SIG-M5 treated with dmso at 0.1 percent for 504 hours (cell line): ENCODE measurements at regions not wholly inside any gene's neighbourhood (a gene's known extent, or its start where the extent isn't known, plus 50 kb on each side); places are given as distances from the start of the nearest gene placed in this dataset.

Experiments used
- DNase-seq: peaks from one replicate; lab custom pipeline; 2025; ENCODE audit not compliant: unreplicated experiment; lab: John Stamatoyannopoulos, UW

GRCh38 chr13:64293923-64294322 is 2878.3 kb upstream of the PCDH20 start:
- DNase-seq, result no peak

- DNase-seq, result no peak
Observed at GRCh38 chr13:64289702-64290101, 2874.1 kb upstream of the PCDH20 start.

- DNase-seq, result no peak
Observed at GRCh38 chr13:64283926-64284325, 2868.3 kb upstream of the PCDH20 start.

DNA sequence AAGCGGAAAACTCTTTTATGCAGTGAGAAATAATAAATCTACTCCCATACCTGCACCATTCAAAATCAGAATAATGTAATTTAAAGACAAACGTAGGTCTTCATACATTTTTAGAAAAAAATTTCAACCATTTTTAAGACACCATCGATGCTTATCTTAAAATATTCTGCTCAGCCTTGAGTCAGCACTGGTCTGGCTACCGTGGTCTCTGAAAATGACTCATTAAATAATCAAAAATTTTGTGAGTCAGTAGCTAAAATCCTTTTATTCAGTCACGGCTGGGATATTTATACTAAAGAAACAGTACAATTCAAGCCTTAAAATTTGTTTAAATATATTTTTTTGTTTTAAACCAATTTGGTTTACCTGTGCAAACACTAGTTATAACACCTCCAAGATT is 2862.8 kb upstream of the PCDH20 start:
- DNase-seq, result no peak

DNA sequence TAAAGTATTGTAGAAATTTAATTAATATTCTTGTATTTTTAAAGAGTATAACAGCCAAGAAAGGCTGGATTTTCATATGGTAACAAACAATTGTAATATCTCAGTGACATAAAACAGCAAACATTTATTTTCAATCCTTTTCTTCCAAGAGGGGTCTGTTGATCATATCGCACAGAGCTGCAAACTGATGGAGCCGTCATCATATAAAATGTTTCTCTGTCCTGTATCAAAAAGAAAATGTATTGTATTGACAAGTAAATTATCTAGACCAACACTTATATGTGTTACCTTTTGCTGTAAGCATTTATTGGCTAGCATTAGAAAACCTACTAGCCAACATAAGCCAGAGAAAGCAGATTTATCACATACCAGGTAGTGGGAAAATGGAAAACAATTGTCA is 2861.4 kb upstream of the PCDH20 start:
- no peak for DNase-seq

DNA sequence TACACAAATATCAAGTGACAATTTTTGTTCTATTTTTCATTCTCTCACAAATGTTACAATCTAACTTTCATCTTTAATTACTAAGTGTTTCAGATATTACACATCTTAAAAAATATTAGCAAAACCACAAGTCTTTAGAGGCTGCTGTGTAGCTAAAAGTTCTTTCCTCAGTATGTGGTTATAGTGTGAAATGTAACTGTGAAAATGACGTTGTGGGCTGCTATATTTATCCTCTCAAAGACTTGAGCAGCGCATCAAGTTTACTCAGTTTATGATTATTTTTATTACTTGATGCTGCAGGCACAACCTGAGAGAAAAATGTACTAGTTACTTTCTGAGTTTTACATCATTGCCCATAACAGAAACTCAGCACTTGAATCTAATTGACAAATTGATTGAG is 2860.6 kb upstream of the PCDH20 start:
- no peak for DNase-seq

- DNase-seq, result no peak
Observed at GRCh38 chr13:64274481-64275217, 2859.0 kb upstream of the PCDH20 start.

- DNase-seq, result no peak
Observed at GRCh38 chr13:64273780-64274179, 2858.1 kb upstream of the PCDH20 start.

DNA sequence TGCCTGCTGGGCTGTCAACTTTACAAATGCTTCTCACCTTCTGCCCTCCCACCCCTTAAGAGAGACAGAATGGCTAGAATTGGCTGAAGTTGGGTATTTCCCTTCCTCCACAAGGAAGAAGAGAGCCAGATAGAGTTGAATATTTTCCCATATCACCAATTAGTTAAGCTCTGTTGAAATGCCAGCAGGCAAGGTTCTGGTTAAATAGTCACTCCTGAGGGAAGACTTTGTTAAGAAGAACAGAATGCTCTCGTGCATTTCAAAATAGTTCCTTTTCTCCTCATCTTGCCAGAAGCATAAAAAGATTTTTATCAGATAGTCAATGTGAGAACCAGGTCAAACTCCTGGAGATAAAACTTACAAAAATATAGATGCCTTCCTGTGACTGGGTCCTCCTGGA is 2857.0 kb upstream of the PCDH20 start:
- DNase-seq, result no peak

DNA sequence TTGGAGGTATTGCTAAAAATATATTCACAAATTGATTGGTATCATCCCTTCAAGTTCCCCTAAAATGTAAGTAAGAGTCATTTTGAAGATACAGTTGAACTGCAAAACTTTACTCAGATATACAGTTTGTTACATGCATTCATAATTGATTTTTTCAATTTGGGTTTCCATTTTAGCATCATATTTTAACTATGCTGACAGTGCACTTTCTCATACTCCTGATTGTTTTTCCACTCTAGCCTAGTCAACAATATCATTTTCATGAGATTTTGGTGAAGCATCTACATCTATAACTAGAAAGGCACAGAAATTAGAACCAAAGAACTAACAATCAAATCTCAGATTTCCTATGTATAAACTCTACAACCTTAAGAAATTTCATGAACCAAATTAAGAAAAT is 2850.4 kb upstream of the PCDH20 start:
- DNase-seq, result no peak

- DNase-seq, result no peak
Observed at GRCh38 chr13:64263285-64263684, 2847.6 kb upstream of the PCDH20 start.

GRCh38 chr13:64256751-64257150 is 2841.1 kb upstream of the PCDH20 start:
- DNase-seq, result no peak

- DNase-seq, result no peak
Observed at GRCh38 chr13:64255988-64256387, 2840.3 kb upstream of the PCDH20 start.

DNA sequence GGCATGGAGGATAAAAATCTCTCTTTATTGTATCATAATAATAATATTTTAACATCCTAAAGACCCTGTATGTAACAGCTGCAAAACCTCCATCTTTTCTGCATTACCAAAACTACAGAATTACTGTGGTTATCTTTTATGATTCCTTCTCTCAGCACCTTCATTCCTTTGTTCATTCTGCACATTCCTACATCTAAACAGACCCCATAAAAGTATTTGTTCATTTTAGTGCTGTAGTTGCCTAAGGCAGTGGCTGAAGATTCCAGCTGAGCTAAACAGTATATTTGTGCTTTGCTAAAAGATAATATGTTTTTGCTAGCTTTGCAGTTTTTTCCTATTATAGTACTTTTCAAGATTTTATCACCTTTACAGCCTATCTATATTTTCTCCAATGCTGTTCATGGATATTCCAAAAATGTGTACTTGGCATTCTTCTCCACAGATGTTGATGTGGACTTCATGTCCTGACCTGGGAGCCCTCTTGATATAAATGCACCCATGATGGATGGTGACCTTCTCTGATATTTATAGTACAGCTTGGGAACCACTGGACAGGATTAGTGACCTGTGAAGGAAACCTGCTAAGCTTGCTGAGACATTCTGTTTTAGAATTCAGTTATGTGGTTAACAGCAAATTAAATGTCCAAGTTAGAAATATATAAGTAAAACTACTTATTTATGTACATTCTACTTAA is 2832.9 kb upstream of the PCDH20 start:
- DNase-seq, result no peak

DNA sequence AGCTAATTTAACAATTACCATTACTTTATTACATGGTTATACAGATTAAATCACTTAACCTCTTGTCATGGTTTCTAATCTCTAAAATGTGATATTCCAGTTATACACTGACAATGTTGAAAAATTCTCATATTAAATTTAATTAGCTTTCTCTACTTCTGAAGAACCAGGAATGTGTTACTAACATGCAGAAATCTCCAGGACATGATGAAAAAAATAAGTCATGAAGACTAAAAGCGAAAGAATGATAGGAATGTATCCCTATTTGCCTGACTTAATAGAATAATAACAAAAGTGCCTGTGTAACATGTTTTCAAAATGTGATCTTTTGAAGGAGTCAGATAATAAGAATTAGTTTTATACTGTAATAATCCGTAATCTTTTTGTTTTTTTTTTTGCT is 2823.7 kb upstream of the PCDH20 start:
- no peak for DNase-seq

DNA sequence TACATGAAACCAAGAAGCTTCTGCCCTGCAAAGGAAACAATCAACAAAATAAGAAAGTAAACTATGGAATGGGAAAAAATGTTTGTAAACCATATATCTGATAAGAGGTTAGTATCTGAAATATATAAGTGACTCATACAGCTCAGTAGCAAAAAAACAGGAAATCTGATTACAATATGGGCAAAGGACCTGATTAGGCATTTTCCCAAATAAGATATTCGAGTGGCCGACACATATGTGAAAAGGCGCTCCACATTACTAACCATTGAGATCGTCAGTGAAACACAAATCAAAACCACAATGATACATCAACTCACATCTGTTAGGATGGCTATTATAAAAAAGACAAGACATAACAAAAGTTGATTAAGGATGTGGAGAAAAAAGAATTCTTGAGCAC is 2818.6 kb upstream of the PCDH20 start:
- DNase-seq, result no peak

GRCh38 chr13:64223016-64223415 is 2807.4 kb upstream of the PCDH20 start:
- no peak for DNase-seq

GRCh38 chr13:64206430-64207225 is 2791.0 kb upstream of the PCDH20 start:
- DNase-seq, result no peak

- no peak for DNase-seq
Observed at GRCh38 chr13:64202517-64202916, 2786.9 kb upstream of the PCDH20 start.

- no peak for DNase-seq
Observed at GRCh38 chr13:64197232-64197631, 2781.6 kb upstream of the PCDH20 start.

GRCh38 chr13:64186503-64187250 is 2771.0 kb upstream of the PCDH20 start:
- DNase-seq, result no peak
